Astrocyte of the cerebellum (primary cell): ENCODE measurements at regions not wholly inside any gene's neighbourhood (a gene's known extent, or its start where the extent isn't known, plus 50 kb on each side); places are given as distances from the start of the nearest gene placed in this dataset.

ENCODE experiments used
- DNase-seq: peaks from one replicate; pipeline ENCODE4 v3.0.0-alpha.2; 2011; ENCODE audit warnings: low read depth
- H3K4me3 ChIP-seq: 2 replicates; pipeline ENCODE4 v1.5.1; 2011; ENCODE audit warnings: mild to moderate bottlenecking, low read depth, low read length, moderate library complexity
- CTCF ChIP-seq: IDR thresholded peaks from 2 replicates; pipeline ENCODE4 v1.5.1; 2012; ENCODE audit warnings: low read length, low read depth, moderate library complexity, mild to moderate bottlenecking; ENCODE audit errors: missing control alignments
- in situ Hi-C: cut with HindIII; loops from 2 replicates; pipeline ENCODE4 v1.10.0; 2017; ENCODE audit warnings: low sequenced_read_pairs

GRCh38 chr1:5221451-5221850 lies 567.0 kb downstream of the AJAP1 start:
- H3K4me3 ChIP-seq: no peak overlapping the region
- in situ Hi-C loops: no loop called here
- DNase-seq: no peak
- TF ChIP-seq CTCF: no peak

DNA sequence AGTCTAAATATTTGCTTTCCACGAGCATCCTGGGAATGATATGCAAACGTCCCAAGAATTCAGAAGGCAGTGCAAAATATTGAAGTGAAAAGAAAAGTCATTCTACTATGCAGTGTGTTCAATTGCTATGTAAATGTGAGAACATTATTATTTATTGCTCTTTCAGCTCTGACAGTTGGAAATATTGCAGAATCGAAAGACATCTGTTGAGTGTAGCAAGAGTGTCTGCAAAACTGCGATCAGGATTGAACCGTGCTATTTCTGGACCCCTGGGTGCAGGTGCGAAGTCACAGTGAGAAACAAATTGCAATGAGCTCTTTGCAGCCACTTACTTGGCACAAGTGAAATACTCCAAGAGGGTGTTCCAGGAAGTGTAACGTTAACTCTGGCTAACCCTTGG lies 566.4 kb downstream of the AJAP1 start:
- H3K4me3 ChIP-seq: no peak overlapping the region
- no peak for DNase-seq
- in situ Hi-C loops: no loop called here
- no peak for TF ChIP-seq CTCF

GRCh38 chr1:5220421-5220820 lies 566.0 kb downstream of the AJAP1 start:
- in situ Hi-C loops: no loop called here
- no peak for TF ChIP-seq CTCF
- H3K4me3 ChIP-seq: no peak overlapping the region
- DNase-seq: no peak

DNA sequence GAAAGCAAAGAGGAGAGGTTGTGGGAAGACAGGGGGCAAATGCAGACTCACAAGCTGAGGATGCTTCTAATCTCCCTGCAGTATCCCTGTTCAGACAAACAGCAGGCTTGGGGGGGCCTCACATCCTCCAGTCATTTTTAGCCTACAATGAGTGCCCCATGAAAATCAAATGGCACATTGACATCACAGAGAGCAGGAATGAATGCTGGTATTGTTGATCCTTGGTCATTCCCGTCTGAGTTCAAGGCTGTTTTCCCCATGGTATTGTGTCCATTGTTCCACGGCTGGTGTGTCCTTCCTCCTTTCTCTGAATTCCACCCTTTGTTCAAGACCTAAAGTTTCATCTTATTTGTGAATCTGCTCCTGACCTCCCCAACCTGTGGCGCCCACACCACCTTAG lies 545.6 kb downstream of the AJAP1 start:
- no peak for TF ChIP-seq CTCF
- in situ Hi-C loops: no loop called here
- H3K4me3 ChIP-seq: no peak overlapping the region
- no peak for DNase-seq

DNA sequence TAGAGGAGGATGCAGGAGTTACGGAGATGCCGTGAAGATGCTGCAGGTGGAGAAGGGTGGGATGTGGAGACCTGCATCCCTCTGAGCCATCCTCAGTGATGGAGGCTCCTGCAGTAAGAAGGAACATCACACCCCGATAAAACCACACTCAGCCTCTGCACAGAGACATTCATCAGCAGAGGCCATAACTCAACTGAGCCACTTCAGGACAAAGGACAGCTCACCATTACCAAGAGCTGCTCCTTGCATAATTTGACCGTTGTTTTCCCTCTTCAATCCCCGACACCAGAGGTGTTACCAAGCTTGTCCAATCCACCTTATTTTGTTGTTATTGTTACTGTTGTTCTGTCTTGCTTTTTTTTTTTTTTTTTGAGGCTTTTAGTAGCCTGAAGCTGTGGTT lies 543.9 kb downstream of the AJAP1 start:
- H3K4me3 ChIP-seq: no peak overlapping the region
- in situ Hi-C loops: no loop called here
- no peak for TF ChIP-seq CTCF
- no peak for DNase-seq

DNA sequence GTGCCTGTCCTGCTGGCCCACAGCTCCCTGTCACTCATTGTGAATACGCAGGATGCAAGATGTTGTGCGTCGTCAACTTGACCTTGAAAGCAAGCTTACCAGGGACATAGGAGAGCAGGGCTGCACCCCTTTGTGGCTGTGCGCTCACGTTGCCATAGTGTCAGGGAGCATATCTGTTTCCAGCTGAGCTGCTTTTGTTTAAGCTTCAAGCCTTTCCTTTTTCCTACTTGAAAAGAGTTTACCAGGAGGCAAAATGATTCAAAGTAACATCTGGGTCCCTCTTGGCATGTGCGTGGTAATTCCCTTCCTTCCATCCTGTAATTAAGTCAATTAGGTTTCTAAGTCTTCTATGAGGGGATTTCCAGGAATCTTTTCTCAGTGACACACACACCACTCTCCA lies 537.1 kb downstream of the AJAP1 start:
- in situ Hi-C loops: no loop called here
- no peak for DNase-seq
- H3K4me3 ChIP-seq: no peak overlapping the region
- TF ChIP-seq CTCF: no peak

DNA sequence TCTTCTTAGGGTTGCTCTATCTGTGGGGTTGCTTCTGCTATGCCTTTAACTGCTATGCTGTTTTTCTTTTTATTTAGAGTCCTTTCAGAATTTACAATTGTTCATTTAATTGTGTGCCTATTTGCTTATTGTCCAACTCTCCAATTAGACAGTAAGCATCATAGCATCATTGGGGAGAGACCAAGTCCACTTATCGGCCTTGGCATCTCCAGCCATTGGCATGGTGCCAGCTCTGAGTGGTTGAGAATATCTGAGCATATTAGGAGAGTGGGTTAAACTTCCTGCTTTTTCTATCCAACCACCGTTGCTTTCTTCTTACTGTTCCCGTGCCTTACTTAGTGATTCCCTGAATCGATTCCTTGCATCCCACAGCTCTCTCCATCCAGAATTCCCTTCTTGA lies 535.0 kb downstream of the AJAP1 start:
- in situ Hi-C loops: no loop called here
- no peak overlapping the region for H3K4me3 ChIP-seq
- TF ChIP-seq CTCF: no peak
- no peak for DNase-seq
